GM19452 (cell line): ENCODE measurements at regions not wholly inside any gene's neighbourhood (a gene's known extent, or its start where the extent isn't known, plus 50 kb on each side); places are given as distances from the start of the nearest gene placed in this dataset.

Experiments
- ATAC-seq: cut with Tn5 transposase; IDR thresholded peaks from one replicate; pipeline ENCODE4 v1.9.1; 2021; ENCODE audit not compliant: unreplicated experiment

DNA sequence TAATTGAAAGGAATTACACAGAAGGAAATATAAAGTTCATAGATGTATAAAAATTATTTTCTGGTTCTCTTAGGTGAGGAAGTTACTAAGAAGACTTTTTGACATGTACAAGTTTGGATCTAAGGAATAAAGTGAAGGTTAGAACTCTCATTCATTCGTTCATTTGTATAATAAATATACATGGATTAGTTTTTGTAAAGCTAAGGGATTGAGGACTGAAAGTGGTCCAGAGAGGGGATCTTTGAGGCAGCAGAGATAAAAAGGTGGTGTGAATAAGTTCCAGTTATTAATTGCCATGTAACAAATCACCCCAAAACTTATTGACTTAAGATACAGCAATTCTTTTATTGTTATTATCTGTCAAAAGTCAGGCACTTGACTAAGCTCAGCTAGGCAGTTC lies 110.1 kb upstream of the CELF4 start:
- ATAC-seq: no peak

- no peak for ATAC-seq
Observed at GRCh38 chr18:37674570-37674969, 109.0 kb upstream of the CELF4 start.

DNA sequence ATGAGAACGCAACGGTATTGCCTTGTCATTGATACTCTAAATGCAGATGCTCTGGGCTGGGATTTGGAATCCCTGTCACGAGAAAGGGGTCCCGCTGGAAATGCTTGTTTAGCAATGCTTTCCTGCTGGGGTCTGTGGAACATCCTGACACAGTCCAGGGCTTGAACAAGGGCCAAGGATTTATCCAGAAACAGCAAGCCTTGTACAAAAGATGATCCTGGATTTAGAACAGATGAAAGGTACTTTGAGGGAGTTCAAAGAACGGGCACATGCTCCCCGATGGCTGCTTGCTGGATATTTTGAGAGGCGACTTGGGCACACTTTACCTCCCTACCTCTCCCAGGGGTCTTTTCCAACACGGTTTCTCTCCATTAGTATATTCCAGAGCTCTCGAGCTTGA lies 108.1 kb upstream of the CELF4 start:
- ATAC-seq: no peak

GRCh38 chr18:37672932-37673595 lies 107.5 kb upstream of the CELF4 start:
- ATAC-seq: no peak

- no peak for ATAC-seq
Observed at GRCh38 chr18:37672001-37672400, 106.4 kb upstream of the CELF4 start.

- no peak for ATAC-seq
Observed at GRCh38 chr18:37671530-37671929, 105.9 kb upstream of the CELF4 start.

DNA sequence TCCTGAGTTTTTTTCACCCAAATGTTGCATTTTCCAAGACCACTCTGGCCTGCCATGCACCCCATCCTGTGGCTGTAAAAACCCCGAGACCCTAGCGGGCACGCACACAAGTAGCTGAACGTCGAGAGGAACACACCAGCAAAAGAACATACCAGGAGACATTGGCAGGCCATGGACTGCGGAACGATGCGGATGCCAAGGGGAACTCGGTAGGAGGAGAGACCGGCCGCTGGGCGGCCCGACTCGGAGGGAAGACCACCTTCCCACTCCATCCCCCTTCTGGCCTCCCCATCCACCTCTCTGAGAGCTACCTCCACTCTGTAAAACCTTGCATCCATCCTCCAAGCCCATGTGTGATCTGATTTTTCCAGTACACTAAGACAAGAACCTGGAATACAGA lies 105.5 kb upstream of the CELF4 start:
- ATAC-seq: no peak

- no peak for ATAC-seq
Observed at GRCh38 chr18:37669991-37670534, 104.5 kb upstream of the CELF4 start.

DNA sequence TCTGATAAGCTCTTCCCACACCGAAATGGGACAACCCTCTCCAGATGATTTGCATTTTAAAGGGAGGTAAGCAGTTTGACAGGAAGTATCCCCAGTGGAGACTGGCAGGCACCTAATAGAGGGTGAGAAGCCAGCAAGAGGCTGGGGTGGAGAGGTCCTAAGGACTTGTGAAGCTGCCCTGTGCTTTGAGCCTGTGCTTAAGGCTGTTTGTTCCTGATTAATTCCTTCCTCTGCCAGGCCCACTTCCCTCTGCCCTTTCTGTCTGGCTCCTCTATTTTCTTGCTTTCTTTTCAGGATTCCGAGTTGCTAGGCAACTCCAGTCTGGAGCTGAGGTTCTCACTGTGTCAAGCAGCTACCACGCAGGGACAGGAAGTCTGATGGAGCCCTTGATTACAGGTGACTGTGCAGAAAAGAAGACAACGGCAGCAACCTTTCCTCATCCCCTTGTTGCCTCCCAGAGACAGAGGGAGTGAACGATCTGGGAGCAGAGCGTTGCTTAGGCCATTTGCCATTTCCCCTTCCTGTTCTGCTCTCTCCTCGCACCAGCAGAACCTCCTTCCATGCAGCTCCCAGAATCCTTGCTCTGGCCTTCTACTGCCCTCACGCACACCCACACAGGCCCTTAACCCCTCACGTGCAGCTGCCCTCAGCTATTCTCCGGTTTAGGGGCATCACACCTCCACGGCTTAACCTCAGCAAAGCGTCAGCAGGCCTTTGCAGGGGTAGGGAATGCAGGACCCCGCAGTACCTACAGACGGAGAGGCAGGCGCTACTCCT lies 103.6 kb upstream of the CELF4 start:
- ATAC-seq: no peak

DNA sequence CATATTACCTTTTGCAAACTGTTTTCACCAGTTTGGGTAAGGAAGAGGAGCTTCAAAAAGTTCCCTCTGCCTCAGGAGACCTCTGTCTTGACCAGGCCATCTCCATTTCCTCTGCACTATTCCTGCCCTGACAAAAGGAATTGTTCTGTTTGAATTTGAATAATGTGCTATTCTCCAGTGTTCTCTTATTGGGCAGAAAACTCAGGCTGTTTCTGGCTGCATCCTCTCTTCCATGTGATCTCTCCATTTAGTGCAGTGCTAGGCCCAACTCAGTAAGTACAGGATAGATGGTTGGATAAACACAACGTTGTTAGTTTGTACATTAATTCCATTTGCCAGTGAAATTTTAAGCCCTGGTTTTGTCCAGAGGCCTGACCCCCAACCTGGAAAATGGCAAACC lies 102.2 kb upstream of the CELF4 start:
- ATAC-seq: no peak

GRCh38 chr18:37666991-37667390 lies 101.4 kb upstream of the CELF4 start:
- no peak for ATAC-seq

GRCh38 chr18:37666451-37666850 lies 100.9 kb upstream of the CELF4 start:
- ATAC-seq: no peak

- no peak for ATAC-seq
Observed at GRCh38 chr18:37665346-37665745, 99.7 kb upstream of the CELF4 start.

GRCh38 chr18:37663446-37663845 lies 97.8 kb upstream of the CELF4 start:
- no peak for ATAC-seq

DNA sequence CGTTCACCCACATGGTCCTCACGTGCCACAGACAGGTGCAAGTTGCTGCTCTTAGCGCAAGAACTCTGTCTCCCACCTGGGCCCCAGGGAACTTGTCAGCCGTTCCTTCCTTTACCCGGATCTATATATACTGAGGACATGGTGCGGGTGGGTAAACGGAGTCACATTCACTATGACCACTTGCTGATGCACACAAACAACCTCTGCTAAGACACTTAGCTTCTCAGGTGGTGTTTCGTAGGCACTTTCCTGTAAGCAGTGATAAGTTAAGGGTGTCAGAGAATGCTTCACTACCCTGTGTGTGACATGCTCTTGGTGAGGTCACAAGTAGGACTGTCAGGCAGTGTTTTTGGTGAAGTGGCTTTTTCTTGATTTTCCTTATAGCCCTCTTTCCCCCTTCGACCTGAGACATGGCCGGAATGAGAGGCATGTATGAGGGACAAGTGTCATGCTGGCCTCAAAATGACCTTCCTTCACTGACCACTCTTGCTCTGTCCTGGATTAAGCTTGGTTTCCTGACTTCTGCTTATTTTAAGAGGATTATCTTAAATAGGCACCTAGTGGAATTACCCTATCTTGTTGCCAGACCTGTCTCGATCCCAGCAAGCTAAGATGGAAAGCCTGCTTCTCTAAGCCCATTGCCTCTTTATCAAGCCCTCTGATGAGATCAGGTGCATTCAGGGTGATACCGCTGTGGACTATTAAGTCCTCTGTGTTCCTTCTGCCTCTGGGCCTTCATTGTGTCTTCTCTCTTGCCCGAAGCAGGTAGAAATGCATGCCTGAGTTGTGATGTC lies 97.1 kb upstream of the CELF4 start:
- ATAC-seq: no peak

GRCh38 chr18:37662099-37662498 lies 96.5 kb upstream of the CELF4 start:
- no peak for ATAC-seq

DNA sequence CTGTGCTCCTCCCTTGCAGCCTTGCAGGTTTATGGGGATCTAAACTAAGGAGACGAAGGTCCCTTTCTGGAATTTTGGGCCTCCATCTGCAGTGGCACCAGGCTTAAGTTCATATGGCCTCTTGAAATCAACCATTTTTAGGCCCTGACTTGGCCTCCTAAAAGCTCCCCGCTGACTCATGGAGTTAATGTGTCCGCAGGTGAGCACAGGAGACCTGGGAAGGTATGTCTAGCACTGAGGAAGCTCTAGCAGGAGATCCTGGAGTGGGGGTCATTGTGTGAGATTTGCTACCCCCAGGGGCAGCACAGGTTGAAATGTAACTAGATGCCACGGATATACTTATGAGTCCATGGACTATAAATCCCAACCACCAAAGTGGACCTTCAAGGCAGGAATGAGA lies 95.9 kb upstream of the CELF4 start:
- ATAC-seq: no peak

DNA sequence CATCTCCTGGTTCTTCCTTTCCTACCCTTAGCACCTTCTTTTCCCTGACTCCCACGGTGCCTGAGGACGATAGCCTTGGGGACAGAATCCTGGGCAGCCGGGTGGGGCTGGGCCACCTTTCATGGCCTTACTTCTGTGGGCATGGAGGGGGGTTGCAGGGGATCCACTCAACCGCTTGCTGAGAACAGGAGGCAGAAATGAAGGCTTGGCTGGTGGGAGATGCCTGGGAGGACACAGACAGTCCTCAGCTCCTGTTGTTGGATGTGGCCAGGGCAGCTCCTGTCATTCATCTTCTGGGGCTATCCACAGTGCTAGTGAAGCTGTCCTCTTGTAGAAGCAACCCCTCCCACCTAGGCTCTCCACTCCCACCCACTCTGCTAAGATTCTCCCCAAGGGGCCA lies 95.5 kb upstream of the CELF4 start:
- no peak for ATAC-seq

GRCh38 chr18:37660658-37661057 lies 95.1 kb upstream of the CELF4 start:
- no peak for ATAC-seq

- ATAC-seq: no peak
Observed at GRCh38 chr18:37659906-37660305, 94.3 kb upstream of the CELF4 start.

DNA sequence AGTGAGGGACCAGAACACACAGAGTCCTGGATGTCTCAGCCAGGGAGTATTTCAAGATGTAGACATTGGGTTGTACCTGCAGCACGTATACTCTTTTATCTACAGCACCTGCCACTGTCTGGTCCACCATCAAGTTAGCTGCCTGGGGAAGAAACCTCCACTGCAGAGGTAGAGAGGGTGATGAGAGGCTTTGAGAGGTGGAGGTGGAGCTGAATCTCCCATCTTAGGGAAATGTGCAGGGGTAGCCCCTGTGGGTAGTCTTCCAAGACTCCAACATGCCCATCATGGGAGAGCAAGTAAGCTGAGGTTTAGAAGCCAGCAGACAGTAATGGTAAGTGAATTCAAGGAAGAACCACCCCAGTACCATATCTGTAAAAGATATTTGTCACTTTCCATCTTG lies 93.3 kb upstream of the CELF4 start:
- no peak for ATAC-seq

GRCh38 chr18:37657493-37657892 lies 91.9 kb upstream of the CELF4 start:
- ATAC-seq: no peak
